Central memory CD8-positive, alpha-beta T cell (primary cell): ENCODE measurements at regions not wholly inside any gene's neighbourhood (a gene's known extent, or its start where the extent isn't known, plus 50 kb on each side); places are given as distances from the start of the nearest gene placed in this dataset.
"Not testable (repeated sequence)": the region's sequence is repeated elsewhere in the genome, so short reads cannot be mapped to it uniquely, and the experiment has no call there.

Experiments used
- ATAC-seq: fragments of 150-1000 bp; cut with Tn5 transposase; replicated peaks from 2 replicates; pipeline ENCODE4 v1.10.0; 2022; ENCODE audit warnings: mild to moderate bottlenecking, moderate FRiP score, moderate number of reproducible peaks; ENCODE audit not compliant: poor library complexity, severe bottlenecking; ENCODE audit errors: extremely low read depth
- DNase-seq, 2 donors: peaks; one replicate each; pipeline ENCODE4 v3.0.0; 2021; ENCODE audit warnings: low spot score in 2 of 2
- H3K27ac Mint-ChIP-seq: one replicate; pipeline ENCODE4 v1.8.0; 2022; ENCODE audit warnings: low read depth, mild to moderate bottlenecking, moderate library complexity, mixed read lengths
- H3K27me3 Mint-ChIP-seq: one replicate; pipeline ENCODE4 v1.8.0; 2022; ENCODE audit warnings: mixed read lengths
- H3K36me3 Mint-ChIP-seq: one replicate; pipeline ENCODE4 v1.8.0; 2022; ENCODE audit warnings: mild to moderate bottlenecking, moderate library complexity, mixed read lengths; ENCODE audit not compliant: insufficient read depth
- H3K4me1 Mint-ChIP-seq: one replicate; pipeline ENCODE4 v1.8.0; 2022; ENCODE audit warnings: mixed read lengths
- H3K4me3 Mint-ChIP-seq: one replicate; pipeline ENCODE4 v1.8.0; 2022; ENCODE audit warnings: mild to moderate bottlenecking, moderate library complexity, mixed read lengths
- H3K9me3 Mint-ChIP-seq: one replicate; pipeline ENCODE4 v1.8.0; 2022; ENCODE audit warnings: mixed read lengths

GRCh38 chr11:23934671-23935270, 562.1 kb upstream of the LUZP2 start:
- not testable (repeated sequence) for H3K27me3 Mint-ChIP-seq, ATAC-seq, H3K27ac Mint-ChIP-seq, H3K4me1 Mint-ChIP-seq, H3K36me3 Mint-ChIP-seq, H3K4me3 Mint-ChIP-seq, DNase-seq
- H3K9me3 Mint-ChIP-seq, result peaks cover 16% of the 10 kb centered on the region

- not testable (repeated sequence) for H3K27ac Mint-ChIP-seq, ATAC-seq, H3K36me3 Mint-ChIP-seq
Measured at GRCh38 chr11:23942117-23942815, 554.6 kb upstream of the LUZP2 start.

GRCh38 chr11:23944923-23945322, 551.9 kb upstream of the LUZP2 start:
- ATAC-seq, result no peak
- H3K27me3 Mint-ChIP-seq, result no peaks in the 10 kb centered on the region
- no peak overlapping the region for H3K27ac Mint-ChIP-seq
- H3K36me3 Mint-ChIP-seq, result no peaks in the 10 kb centered on the region
- no peak overlapping the region for H3K4me3 Mint-ChIP-seq
- no peaks in the 10 kb centered on the region for H3K4me1 Mint-ChIP-seq
- DNase-seq, result no peak
- peaks cover 11% of the 10 kb centered on the region for H3K9me3 Mint-ChIP-seq

More at GRCh38 chr11:23942117-23942815, 554.6 kb upstream of the LUZP2 start:
- H3K27me3 Mint-ChIP-seq, H3K9me3 Mint-ChIP-seq, H3K4me3 Mint-ChIP-seq, DNase-seq, H3K4me1 Mint-ChIP-seq: not testable (repeated sequence)

- no peak for ATAC-seq
- Mint-ChIP-seq H3K27me3 (no peaks in the 10 kb centered on the region), H3K9me3 (peaks cover 17% of the 10 kb centered on the region), H3K4me3 (no peak overlapping the region), H3K27ac (no peak overlapping the region), H3K36me3 (no peaks in the 10 kb centered on the region), H3K4me1 (no peaks in the 10 kb centered on the region)
- DNase-seq, result no peak
Measured at GRCh38 chr11:23947883-23948282, 549.0 kb upstream of the LUZP2 start.

GRCh38 chr11:23948851-23949250, 548.0 kb upstream of the LUZP2 start:
- Mint-ChIP-seq H3K4me3 (no peak overlapping the region), H3K27ac (no peak overlapping the region), H3K9me3 (peaks cover 17% of the 10 kb centered on the region), H3K36me3 (no peaks in the 10 kb centered on the region), H3K27me3 (no peaks in the 10 kb centered on the region), H3K4me1 (no peaks in the 10 kb centered on the region)
- ATAC-seq (no peak), DNase-seq (no peak)

GRCh38 chr11:23953951-23954710, 542.7 kb upstream of the LUZP2 start:
- no peak overlapping the region for H3K27ac Mint-ChIP-seq
- H3K4me3 Mint-ChIP-seq, result no peak overlapping the region
- H3K36me3 Mint-ChIP-seq, result no peaks in the 10 kb centered on the region
- H3K4me1 Mint-ChIP-seq, result no peaks in the 10 kb centered on the region
- H3K27me3 Mint-ChIP-seq, result no peaks in the 10 kb centered on the region
- no peak for ATAC-seq
- no peak for DNase-seq
- H3K9me3 Mint-ChIP-seq, result peaks cover 11% of the 10 kb centered on the region

- no peaks in the 10 kb centered on the region for H3K36me3 Mint-ChIP-seq
- H3K4me3 Mint-ChIP-seq, result no peak overlapping the region
- H3K4me1 Mint-ChIP-seq, result no peaks in the 10 kb centered on the region
- ATAC-seq (no peak), DNase-seq (no peak)
- H3K9me3 Mint-ChIP-seq, result peaks cover 6% of the 10 kb centered on the region
- H3K27me3 Mint-ChIP-seq, result no peaks in the 10 kb centered on the region
- no peak overlapping the region for H3K27ac Mint-ChIP-seq
Measured at GRCh38 chr11:23954730-23955129, 542.1 kb upstream of the LUZP2 start.

GRCh38 chr11:23956586-23956985, 540.3 kb upstream of the LUZP2 start:
- no peak overlapping the region for H3K27ac Mint-ChIP-seq
- no peak overlapping the region for H3K4me3 Mint-ChIP-seq
- ATAC-seq, result no peak
- no peak for DNase-seq
- no peaks in the 10 kb centered on the region for H3K4me1 Mint-ChIP-seq
- peaks cover 6% of the 10 kb centered on the region for H3K9me3 Mint-ChIP-seq
- H3K36me3 Mint-ChIP-seq, result no peaks in the 10 kb centered on the region
- no peaks in the 10 kb centered on the region for H3K27me3 Mint-ChIP-seq

GRCh38 chr11:23957314-23957713, 539.5 kb upstream of the LUZP2 start:
- Mint-ChIP-seq H3K4me3 (no peak overlapping the region), H3K9me3 (peaks cover 1% of the 10 kb centered on the region), H3K4me1 (no peaks in the 10 kb centered on the region), H3K27ac (no peak overlapping the region), H3K36me3 (no peaks in the 10 kb centered on the region), H3K27me3 (no peaks in the 10 kb centered on the region)
- no peak for ATAC-seq
- DNase-seq, result no peak

- Mint-ChIP-seq H3K27me3 (no peaks in the 10 kb centered on the region), H3K9me3 (peaks cover 7% of the 10 kb centered on the region), H3K36me3 (no peaks in the 10 kb centered on the region), H3K27ac (no peak overlapping the region), H3K4me1 (no peaks in the 10 kb centered on the region), H3K4me3 (no peak overlapping the region)
- ATAC-seq (no peak), DNase-seq (no peak)
Measured at GRCh38 chr11:23959462-23959861, 537.4 kb upstream of the LUZP2 start.

- H3K4me3 Mint-ChIP-seq, result no peak overlapping the region
- no peak overlapping the region for H3K27ac Mint-ChIP-seq
- DNase-seq, result no peak
- H3K4me1 Mint-ChIP-seq, result no peaks in the 10 kb centered on the region
- no peaks in the 10 kb centered on the region for H3K27me3 Mint-ChIP-seq
- ATAC-seq, result no peak
- H3K36me3 Mint-ChIP-seq, result no peaks in the 10 kb centered on the region
- H3K9me3 Mint-ChIP-seq, result peaks cover 7% of the 10 kb centered on the region
Measured at GRCh38 chr11:23961503-23962338, 535.1 kb upstream of the LUZP2 start.

- Mint-ChIP-seq H3K27ac (no peak overlapping the region), H3K4me1 (no peaks in the 10 kb centered on the region), H3K27me3 (no peaks in the 10 kb centered on the region), H3K4me3 (no peak overlapping the region), H3K9me3 (peaks cover 25% of the 10 kb centered on the region), H3K36me3 (peaks cover 5% of the 10 kb centered on the region)
- DNase-seq (no peak), ATAC-seq (no peak)
Measured at GRCh38 chr11:23973244-23973643, 523.6 kb upstream of the LUZP2 start.
